ENCODE measurements at regions not wholly inside any gene's neighbourhood (a gene's known extent, or its start where the extent isn't known, plus 50 kb on each side); places are given as distances from the start of the nearest gene placed in this dataset.

- no peak for DNase-seq (ENCODE audit: low spot score in 2 of 2, unreplicated experiment in 2 of 2)
- Mint-ChIP-seq H3K4me3 (no peak overlapping the region), H3K27me3 (ENCODE audit: low read depth) (no peaks in the 10 kb centered on the region), H3K27ac (no peak overlapping the region), H3K9me3 (peaks cover 4% of the 10 kb centered on the region), H3K36me3 (no peaks in the 10 kb centered on the region), H3K4me1 (no peaks in the 10 kb centered on the region)
- TF ChIP-seq, protein P1, sequence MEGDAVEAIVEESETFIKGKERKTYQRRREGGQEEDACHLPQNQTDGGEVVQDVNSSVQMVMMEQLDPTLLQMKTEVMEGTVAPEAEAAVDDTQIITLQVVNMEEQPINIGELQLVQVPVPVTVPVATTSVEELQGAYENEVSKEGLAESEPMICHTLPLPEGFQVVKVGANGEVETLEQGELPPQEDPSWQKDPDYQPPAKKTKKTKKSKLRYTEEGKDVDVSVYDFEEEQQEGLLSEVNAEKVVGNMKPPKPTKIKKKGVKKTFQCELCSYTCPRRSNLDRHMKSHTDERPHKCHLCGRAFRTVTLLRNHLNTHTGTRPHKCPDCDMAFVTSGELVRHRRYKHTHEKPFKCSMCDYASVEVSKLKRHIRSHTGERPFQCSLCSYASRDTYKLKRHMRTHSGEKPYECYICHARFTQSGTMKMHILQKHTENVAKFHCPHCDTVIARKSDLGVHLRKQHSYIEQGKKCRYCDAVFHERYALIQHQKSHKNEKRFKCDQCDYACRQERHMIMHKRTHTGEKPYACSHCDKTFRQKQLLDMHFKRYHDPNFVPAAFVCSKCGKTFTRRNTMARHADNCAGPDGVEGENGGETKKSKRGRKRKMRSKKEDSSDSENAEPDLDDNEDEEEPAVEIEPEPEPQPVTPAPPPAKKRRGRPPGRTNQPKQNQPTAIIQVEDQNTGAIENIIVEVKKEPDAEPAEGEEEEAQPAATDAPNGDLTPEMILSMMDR (IDR thresholded peaks at IDR 0.05; ENCODE audit: unreplicated experiment): no peak
Measured at GRCh38 chr10:4051641-4052151, 266.7 kb upstream of the KLF6 start.

DNA sequence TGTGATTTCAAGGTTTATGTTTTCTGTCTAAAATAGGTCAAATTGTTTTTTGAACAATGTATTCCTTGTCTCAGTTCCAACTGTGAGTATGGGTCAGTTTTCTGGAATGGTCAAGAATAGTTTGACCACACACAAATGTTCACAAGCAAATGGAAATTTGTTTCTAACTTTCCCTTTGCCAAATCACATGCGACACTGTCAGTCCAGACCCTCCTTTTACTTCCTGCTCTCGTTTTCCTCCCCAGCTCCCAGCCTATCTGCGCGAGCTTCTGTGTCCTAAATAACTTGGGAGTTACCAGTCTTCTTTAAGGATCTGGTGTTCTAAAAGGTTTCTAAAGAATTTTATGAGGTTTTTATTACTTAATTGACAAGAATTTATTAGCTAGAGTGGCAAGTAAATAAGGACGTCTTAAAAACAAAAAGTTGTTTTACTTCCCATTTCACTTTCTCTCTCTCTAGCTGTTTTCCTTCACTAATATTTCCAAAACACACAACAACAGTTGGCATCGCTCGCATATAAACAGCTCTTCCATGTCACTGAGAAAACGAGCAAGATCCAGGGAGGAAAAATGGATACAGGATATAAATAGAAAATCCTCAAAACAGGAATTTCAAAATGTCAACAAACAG, 266.1 kb upstream of the KLF6 start:
- DNase-seq (ENCODE audit: low spot score in 2 of 2, unreplicated experiment in 2 of 2): no peak
- Mint-ChIP-seq H3K4me1 (no peaks in the 10 kb centered on the region), H3K27ac (no peak overlapping the region), H3K9me3 (no peaks in the 10 kb centered on the region), H3K36me3 (no peaks in the 10 kb centered on the region), H3K4me3 (no peak overlapping the region), H3K27me3 (ENCODE audit: low read depth) (no peaks in the 10 kb centered on the region)
- TF ChIP-seq, protein P1 (IDR thresholded peaks at IDR 0.05; ENCODE audit: unreplicated experiment): no peak

- no peaks in the 10 kb centered on the region for H3K27me3 Mint-ChIP-seq (ENCODE audit: low read depth)
- DNase-seq (ENCODE audit: low spot score in 2 of 2, unreplicated experiment in 2 of 2): no peak
- TF ChIP-seq, protein P1 (IDR thresholded peaks at IDR 0.05; ENCODE audit: unreplicated experiment): no peak
- no peak overlapping the region for H3K4me3 Mint-ChIP-seq
- no peaks in the 10 kb centered on the region for H3K9me3 Mint-ChIP-seq
- no peaks in the 10 kb centered on the region for H3K4me1 Mint-ChIP-seq
- H3K27ac Mint-ChIP-seq: no peak overlapping the region
- H3K36me3 Mint-ChIP-seq: no peaks in the 10 kb centered on the region
Measured at GRCh38 chr10:4050061-4050460, 265.1 kb upstream of the KLF6 start.

DNA sequence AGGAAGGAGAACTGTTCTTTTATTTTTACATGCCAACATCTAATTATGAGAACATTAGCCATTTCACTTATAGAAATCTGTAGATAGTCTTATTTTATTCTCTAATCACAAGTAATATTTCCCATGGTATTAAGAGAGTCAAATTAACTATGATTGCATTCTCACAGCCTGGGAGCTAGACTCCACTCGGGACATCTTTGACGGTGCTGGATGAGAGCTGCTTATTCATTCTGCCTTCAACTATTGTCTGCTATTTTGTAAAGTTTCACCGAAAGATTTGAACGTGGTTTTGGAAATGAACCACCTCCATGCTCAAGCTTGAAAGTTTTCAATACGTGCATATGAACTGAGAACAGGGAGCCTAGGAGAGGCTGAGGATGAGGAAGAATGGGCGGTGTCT, 264.3 kb upstream of the KLF6 start:
- no peaks in the 10 kb centered on the region for H3K4me1 Mint-ChIP-seq
- no peaks in the 10 kb centered on the region for H3K9me3 Mint-ChIP-seq
- H3K4me3 Mint-ChIP-seq: no peak overlapping the region
- no peaks in the 10 kb centered on the region for H3K36me3 Mint-ChIP-seq
- H3K27ac Mint-ChIP-seq: no peak overlapping the region
- no peak for DNase-seq (ENCODE audit: low spot score in 2 of 2, unreplicated experiment in 2 of 2)
- H3K27me3 Mint-ChIP-seq (ENCODE audit: low read depth): no peaks in the 10 kb centered on the region
- TF ChIP-seq, protein P1 (IDR thresholded peaks at IDR 0.05; ENCODE audit: unreplicated experiment): no peak

- Mint-ChIP-seq H3K27ac (no peak overlapping the region), H3K36me3 (no peaks in the 10 kb centered on the region)
Measured at GRCh38 chr10:4048236-4048864, 263.3 kb upstream of the KLF6 start.

More at GRCh38 chr10:4048236-4048864, 263.3 kb upstream of the KLF6 start:
- TF ChIP-seq, protein P1 (IDR thresholded peaks at IDR 0.05; ENCODE audit: unreplicated experiment): no peak
- Mint-ChIP-seq H3K4me1 (no peaks in the 10 kb centered on the region), H3K9me3 (no peaks in the 10 kb centered on the region), H3K27me3 (ENCODE audit: low read depth) (no peaks in the 10 kb centered on the region), H3K4me3 (no peak overlapping the region)
- DNase-seq (ENCODE audit: low spot score in 2 of 2, unreplicated experiment in 2 of 2): no peak
